B cell (primary cell): ENCODE measurements at regions not wholly inside any gene's neighbourhood (a gene's known extent, or its start where the extent isn't known, plus 50 kb on each side); places are given as distances from the start of the nearest gene placed in this dataset.

ENCODE experiments used
- ATAC-seq: fragments of 200-7000 bp; cut with Tn5 transposase; one replicate; pipeline ENCODE4 v1.10.0; 2021; ENCODE audit warnings: low read depth, mild to moderate bottlenecking, moderate number of reproducible peaks, moderate library complexity
- CTCF ChIA-PET: fragments of 350-600 bp; sonication (Branson Sonifier 250); formaldehyde crosslinking; loops from one replicate; lab custom pipeline; 2021; ENCODE audit warnings: antibody characterized with exemption, inconsistent platforms; lab: Charles Lee
- POLR2A ChIA-PET: fragments of 350-600 bp; sonication (Branson Sonifier 250); formaldehyde crosslinking; loops from one replicate; lab custom pipeline; 2021; ENCODE audit warnings: antibody characterized with exemption; lab: Charles Lee
- DNase-seq: peaks from one replicate; pipeline ENCODE4 v3.0.0; 2013
- H2AFZ ChIP-seq: 2 replicates; pipeline ENCODE4 v1.6.1; 2012; ENCODE audit warnings: mild to moderate bottlenecking, low read depth, low read length; ENCODE audit not compliant: insufficient read depth, poor library complexity, severe bottlenecking
- H3K27ac ChIP-seq, 2 donors: 1 replicate in 1 of 2; 2 replicates in 1 of 2; pipeline ENCODE4 v1.5.1; 2012 to 2013; ENCODE audit warnings: low read length in 2 of 2, mild to moderate bottlenecking in 2 of 2, moderate library complexity in 1 of 2
- H3K27me3 ChIP-seq, 4 experiments: fragments of 200-600 bp in 1 of 4; sonication (generic) in 1 of 4; replicated peaks in 1 of 4; 1 replicate in 2 of 4; 2 replicates in 2 of 4; pipeline versions ENCODE4 v1.6.1 to v1.7.0; 2013 to 2016; ENCODE audit warnings: low read length in 3 of 4, mild to moderate bottlenecking in 2 of 4, mixed read lengths in 1 of 4, moderate library complexity in 1 of 4; ENCODE audit not compliant: insufficient read depth in 4 of 4, control insufficient read depth in 3 of 4; ENCODE audit errors: control extremely low read depth in 1 of 4
- H3K36me3 ChIP-seq, 2 experiments: replicated peaks in 1 of 2; 1 replicate in 1 of 2; 2 replicates in 1 of 2; pipeline versions ENCODE4 v1.6.1 to v1.7.1; 2013; ENCODE audit warnings: low read length in 1 of 2; ENCODE audit not compliant: insufficient read depth in 2 of 2, control insufficient read depth in 1 of 2; ENCODE audit errors: control extremely low read depth in 1 of 2, extremely low read depth in 1 of 2
- H3K4me1 ChIP-seq, 2 donors: fragments of 200-600 bp in 1 of 2; sonication (generic) in 1 of 2; 1 replicate in 1 of 2; 2 replicates in 1 of 2; pipeline versions ENCODE4 v1.5.1 to v1.6.1; 2013 to 2017; ENCODE audit warnings: low read length in 2 of 2; ENCODE audit not compliant: control insufficient read depth in 2 of 2, insufficient read depth in 2 of 2
- H3K4me2 ChIP-seq: replicated peaks from 2 replicates; pipeline ENCODE3; 2012; ENCODE audit warnings: mild to moderate bottlenecking, low read depth, low read length; ENCODE audit not compliant: poor library complexity, severe bottlenecking
- H3K4me3 ChIP-seq, 5 experiments: fragments of 200-600 bp in 1 of 5; sonication (generic) in 1 of 5; 1 replicate in 3 of 5; 2 replicates in 2 of 5; pipeline versions ENCODE4 v1.5.1 to v1.7.0; 2011 to 2016; ENCODE audit warnings: low read length in 4 of 5, mild to moderate bottlenecking in 4 of 5, low read depth in 2 of 5, control low read depth in 1 of 5, moderate library complexity in 1 of 5; ENCODE audit not compliant: insufficient read depth in 1 of 5; ENCODE audit errors: control extremely low read depth in 1 of 5, extremely low read depth in 1 of 5
- H3K79me2 ChIP-seq: fragments of 200-600 bp; sonication (generic); one replicate; pipeline ENCODE4 v1.6.0; 2016; ENCODE audit warnings: low read length; ENCODE audit not compliant: control insufficient read depth, insufficient read depth
- H3K9ac ChIP-seq: fragments of 200-600 bp; sonication (generic); 2 replicates; pipeline ENCODE4 v1.6.1; 2017; ENCODE audit warnings: mild to moderate bottlenecking, low read length, moderate library complexity
- H3K9me3 ChIP-seq, 3 donors: one replicate each; pipeline versions ENCODE4 v1.6.1 to v1.7.1; 2013; ENCODE audit warnings: low read length in 2 of 3; ENCODE audit not compliant: control insufficient read depth in 2 of 3, insufficient read depth in 1 of 3; ENCODE audit errors: control extremely low read depth in 1 of 3
- H4K20me1 ChIP-seq: 2 replicates; pipeline ENCODE4 v1.6.0; 2012; ENCODE audit warnings: mild to moderate bottlenecking, low read length; ENCODE audit not compliant: insufficient read depth, control insufficient read depth, poor library complexity, severe bottlenecking
- H3K27ac Mint-ChIP-seq: one replicate; pipeline ENCODE4 v1.8.0; 2021; ENCODE audit warnings: mixed read lengths
- H3K27me3 Mint-ChIP-seq: one replicate; pipeline ENCODE4 v1.8.0; 2021; ENCODE audit warnings: mixed read lengths
- H3K4me1 Mint-ChIP-seq: one replicate; pipeline ENCODE4 v1.8.0; 2021; ENCODE audit warnings: mixed read lengths
- H3K4me3 Mint-ChIP-seq: one replicate; pipeline ENCODE4 v1.8.0; 2021; ENCODE audit warnings: mixed read lengths
- H3K9me3 Mint-ChIP-seq: one replicate; pipeline ENCODE4 v1.8.0; 2022; ENCODE audit warnings: mixed read lengths; ENCODE audit not compliant: insufficient read depth
- CTCF ChIP-seq: fragments of 200-600 bp; IDR thresholded peaks from one replicate; pipeline ENCODE4 v1.8.0; 2022; ENCODE audit warnings: antibody characterized with exemption, mild to moderate bottlenecking
- EZH2 ChIP-seq: IDR thresholded peaks from 2 replicates; pipeline ENCODE4 v1.6.1; 2012; ENCODE audit warnings: borderline replicate concordance, low read depth, mild to moderate bottlenecking, moderate library complexity, low read length; ENCODE audit not compliant: insufficient read depth, poor library complexity, severe bottlenecking
- WGBS: methylation state at CpG from one replicate; pipeline ENCODE4 v1.1.5; 2013; ENCODE audit warnings: missing lambda C conversion rate; ENCODE audit not compliant: insufficient coverage; 5-methylcytosine and 5-hydroxymethylcytosine counted together
- intact Hi-C: fragments of 100-400 bp; cut with micrococcal nuclease; formaldehyde crosslinking; loops from one replicate; pipeline ENCODE4 v1.10.0; 2022

- no peaks in the 10 kb centered on the region for H3K79me2 ChIP-seq
- WGBS = 60% methylated on average over 1 of the region's 2 CpGs
These were observed 629.1 kb downstream of the LIG4 start for GRCh38 chr13:107586216-107586615.

GRCh38 chr13:107585469-107586180, 629.7 kb downstream of the LIG4 start:
- Mint-ChIP-seq H3K4me1 (no peaks in the 10 kb centered on the region), H3K27ac (no peak overlapping the region), H3K4me3 (no peak overlapping the region), H3K27me3 (no peaks in the 10 kb centered on the region), H3K9me3 (no peaks in the 10 kb centered on the region)
- no peaks in the 10 kb centered on the region for H3K27me3 ChIP-seq
- H3K4me2 ChIP-seq = no peak overlapping the region
- no peak for ATAC-seq
- ChIA-PET CTCF (no interaction called here), POLR2A (no interaction called here)
- H3K9me3 ChIP-seq = no peaks in the 10 kb centered on the region
- H4K20me1 ChIP-seq = no peaks in the 10 kb centered on the region
- intact Hi-C loops = no loop called here
- H3K4me1 ChIP-seq = no peaks in the 10 kb centered on the region
- H3K4me3 ChIP-seq = no peak overlapping the region
- no peak overlapping the region for H2AFZ ChIP-seq
- H3K36me3 ChIP-seq = no peaks in the 10 kb centered on the region
- 25% methylated on average over 1 of the region's 2 CpGs for whole genome bisulfite sequencing
- no peak overlapping the region for H3K9ac ChIP-seq
- no peaks in the 10 kb centered on the region for H3K79me2 ChIP-seq
- TF ChIP-seq CTCF (no peak), EZH2 (no peak)
- H3K27ac ChIP-seq = no peak overlapping the region
- DNase-seq = no peak

More at GRCh38 chr13:107586216-107586615, 629.1 kb downstream of the LIG4 start:
- no peaks in the 10 kb centered on the region for H3K4me1 ChIP-seq
- no peak for TF ChIP-seq EZH2
- no peak for TF ChIP-seq CTCF
- H3K9ac ChIP-seq = no peak overlapping the region
- no peaks in the 10 kb centered on the region for H3K9me3 ChIP-seq
- Mint-ChIP-seq H3K9me3 (no peaks in the 10 kb centered on the region), H3K4me1 (no peaks in the 10 kb centered on the region), H3K4me3 (no peak overlapping the region), H3K27ac (no peak overlapping the region), H3K27me3 (no peaks in the 10 kb centered on the region)
- no peaks in the 10 kb centered on the region for H4K20me1 ChIP-seq
- intact Hi-C loops = no loop called here
- POLR2A ChIA-PET = no interaction called here
- no peaks in the 10 kb centered on the region for H3K27me3 ChIP-seq
- DNase-seq (no peak), ATAC-seq (no peak)
- H3K36me3 ChIP-seq = no peaks in the 10 kb centered on the region
- CTCF ChIA-PET = no interaction called here
- no peak overlapping the region for H3K4me2 ChIP-seq
- no peak overlapping the region for H2AFZ ChIP-seq
- no peak overlapping the region for H3K27ac ChIP-seq
- H3K4me3 ChIP-seq = no peak overlapping the region
